Hepatocyte (in vitro differentiated cells): ENCODE measurements at regions not wholly inside any gene's neighbourhood (a gene's known extent, or its start where the extent isn't known, plus 50 kb on each side); places are given as distances from the start of the nearest gene placed in this dataset.

Source experiments
- CTCF ChIP-seq: fragments of 200-600 bp; sonication (generic); IDR thresholded peaks from 2 replicates; pipeline ENCODE4 v1.5.1; 2016; ENCODE audit warnings: antibody characterized with exemption, mild to moderate bottlenecking; ENCODE audit not compliant: poor library complexity
- EZH2 ChIP-seq: fragments of 200-600 bp; sonication (generic); IDR thresholded peaks from 2 replicates; pipeline ENCODE4 v1.6.1; 2016; ENCODE audit warnings: antibody characterized with exemption, mild to moderate bottlenecking, borderline replicate concordance
- EZH2phosphoT487 ChIP-seq: fragments of 200-600 bp; sonication (generic); IDR thresholded peaks from one replicate; pipeline ENCODE4 v1.6.1; 2018; ENCODE audit warnings: antibody characterized with exemption, mild to moderate bottlenecking, low read depth, moderate library complexity; ENCODE audit not compliant: unreplicated experiment, severe bottlenecking

DNA sequence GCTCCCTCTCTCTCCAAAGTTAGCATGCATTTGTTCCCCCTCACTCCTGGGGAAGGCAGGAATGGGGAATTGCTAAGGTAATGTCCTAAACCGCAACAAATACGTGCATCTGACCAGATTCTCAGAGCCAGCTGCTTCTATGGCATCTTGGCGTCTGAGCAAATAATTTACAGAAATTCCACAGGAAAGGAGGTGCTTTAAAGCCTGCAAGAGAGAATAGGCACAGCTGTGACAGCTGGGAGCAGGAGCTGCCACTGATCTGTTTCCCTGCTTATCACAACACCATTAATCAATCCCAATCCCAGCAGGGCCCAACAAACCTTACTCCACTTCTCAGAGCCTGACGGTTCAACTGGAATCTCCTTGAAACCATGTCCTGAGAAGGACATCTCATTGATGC lies 83.5 kb upstream of the ZNF281 start:
- no peak for TF ChIP-seq EZH2
- TF ChIP-seq CTCF, result no peak
- TF ChIP-seq EZH2phosphoT487, result no peak
